MM.1S (cell line): ENCODE measurements at regions not wholly inside any gene's neighbourhood (a gene's known extent, or its start where the extent isn't known, plus 50 kb on each side); places are given as distances from the start of the nearest gene placed in this dataset.

ENCODE experiments used
- DNase-seq: peaks from one replicate; pipeline ENCODE4 v3.0.0-alpha.2; 2015
- H2AFZ ChIP-seq: fragments of 300-600 bp; sonication (generic); 2 replicates; pipeline ENCODE4 v1.6.0; 2016; ENCODE audit warnings: antibody characterized with exemption, low read length
- H3F3A ChIP-seq: fragments of 300-600 bp; sonication (generic); 2 replicates; pipeline ENCODE4 v1.6.1; 2016; ENCODE audit warnings: mild to moderate bottlenecking, antibody characterized with exemption, low read length, moderate library complexity, mixed read lengths; ENCODE audit not compliant: insufficient read depth
- H3K27ac ChIP-seq: fragments of 300-600 bp; sonication (generic); 2 replicates; pipeline ENCODE4 v1.5.1; 2016; ENCODE audit warnings: mild to moderate bottlenecking, low read length
- H3K27me3 ChIP-seq: fragments of 300-600 bp; sonication (generic); replicated peaks from 2 replicates; pipeline ENCODE4 v1.6.0; 2016; ENCODE audit warnings: low read length; ENCODE audit not compliant: insufficient read depth
- H3K36me3 ChIP-seq: fragments of 300-600 bp; sonication (generic); replicated peaks from 2 replicates; pipeline ENCODE4 v1.6.1; 2016; ENCODE audit warnings: mild to moderate bottlenecking, low read length, mixed read lengths; ENCODE audit not compliant: insufficient read depth
- H3K4me1 ChIP-seq: fragments of 300-600 bp; sonication (generic); 2 replicates; pipeline ENCODE4 v1.6.1; 2016; ENCODE audit warnings: low read length, mixed read lengths
- H3K4me2 ChIP-seq: fragments of 300-600 bp; sonication (generic); 2 replicates; pipeline ENCODE4 v1.6.0; 2016; ENCODE audit warnings: low read depth, low read length
- H3K4me3 ChIP-seq: fragments of 300-600 bp; sonication (generic); 2 replicates; pipeline ENCODE4 v1.5.1; 2016; ENCODE audit warnings: low read length, mixed read lengths
- H3K79me2 ChIP-seq: fragments of 300-600 bp; sonication (generic); 2 replicates; pipeline ENCODE4 v1.6.1; 2016; ENCODE audit warnings: mixed run types, low read length, mixed read lengths
- H3K9ac ChIP-seq: fragments of 300-600 bp; sonication (generic); 2 replicates; pipeline ENCODE4 v1.6.1; 2016; ENCODE audit warnings: low read length, mixed read lengths
- H3K9me2 ChIP-seq: fragments of 300-600 bp; sonication (generic); replicated peaks from 2 replicates; pipeline ENCODE4 v1.6.1; 2016; ENCODE audit warnings: mild to moderate bottlenecking, low read length, mixed read lengths; ENCODE audit not compliant: insufficient read depth
- H3K9me3 ChIP-seq: fragments of 300-600 bp; sonication (generic); replicated peaks from 2 replicates; pipeline ENCODE4 v1.6.1; 2016; ENCODE audit warnings: mild to moderate bottlenecking, low read length, mixed read lengths; ENCODE audit not compliant: insufficient read depth
- H4K20me1 ChIP-seq: fragments of 300-600 bp; sonication (generic); 2 replicates; pipeline ENCODE4 v1.6.1; 2016; ENCODE audit warnings: mild to moderate bottlenecking, low read length, moderate library complexity, mixed read lengths; ENCODE audit not compliant: insufficient read depth
- EZH2 ChIP-seq: fragments of 300-600 bp; sonication (generic); optimal IDR thresholded peaks from 2 replicates; pipeline ENCODE3; 2017; ENCODE audit warnings: low read depth, mild to moderate bottlenecking, antibody characterized with exemption, low read length, mixed read lengths
- EZH2phosphoT487 ChIP-seq: fragments of 300-600 bp; sonication (generic); IDR thresholded peaks from 2 replicates; pipeline ENCODE4 v1.6.1; 2018; ENCODE audit warnings: antibody characterized with exemption, low read length
- TF ChIP-seq, protein P1 (sequence below): fragments of 300-600 bp; sonication (generic); IDR thresholded peaks from 2 replicates; pipeline ENCODE4 v1.5.1; 2016; ENCODE audit warnings: antibody characterized with exemption, low read length, mixed read lengths

DNA sequence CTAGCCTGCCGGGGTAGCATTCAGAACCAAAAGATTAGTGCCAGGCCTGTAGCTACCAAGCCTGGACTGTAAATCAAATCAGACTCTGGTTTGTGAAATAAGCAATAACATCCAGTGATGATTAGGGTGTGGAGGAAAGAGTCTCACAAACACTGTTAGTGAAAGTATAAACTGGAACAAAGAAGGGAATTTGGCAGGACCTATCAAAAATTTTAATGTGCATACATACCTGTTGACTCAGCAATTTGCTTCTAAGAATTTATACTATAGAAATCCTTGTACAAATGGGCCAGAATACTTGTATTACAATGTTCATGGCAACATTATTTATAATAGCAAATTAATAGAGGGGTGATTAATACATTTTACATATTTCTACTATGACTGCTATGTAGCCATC is 109.8 kb upstream of the WARS2 start:
- no peak for TF ChIP-seq EZH2
- TF ChIP-seq, protein P1, sequence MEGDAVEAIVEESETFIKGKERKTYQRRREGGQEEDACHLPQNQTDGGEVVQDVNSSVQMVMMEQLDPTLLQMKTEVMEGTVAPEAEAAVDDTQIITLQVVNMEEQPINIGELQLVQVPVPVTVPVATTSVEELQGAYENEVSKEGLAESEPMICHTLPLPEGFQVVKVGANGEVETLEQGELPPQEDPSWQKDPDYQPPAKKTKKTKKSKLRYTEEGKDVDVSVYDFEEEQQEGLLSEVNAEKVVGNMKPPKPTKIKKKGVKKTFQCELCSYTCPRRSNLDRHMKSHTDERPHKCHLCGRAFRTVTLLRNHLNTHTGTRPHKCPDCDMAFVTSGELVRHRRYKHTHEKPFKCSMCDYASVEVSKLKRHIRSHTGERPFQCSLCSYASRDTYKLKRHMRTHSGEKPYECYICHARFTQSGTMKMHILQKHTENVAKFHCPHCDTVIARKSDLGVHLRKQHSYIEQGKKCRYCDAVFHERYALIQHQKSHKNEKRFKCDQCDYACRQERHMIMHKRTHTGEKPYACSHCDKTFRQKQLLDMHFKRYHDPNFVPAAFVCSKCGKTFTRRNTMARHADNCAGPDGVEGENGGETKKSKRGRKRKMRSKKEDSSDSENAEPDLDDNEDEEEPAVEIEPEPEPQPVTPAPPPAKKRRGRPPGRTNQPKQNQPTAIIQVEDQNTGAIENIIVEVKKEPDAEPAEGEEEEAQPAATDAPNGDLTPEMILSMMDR: no peak
- TF ChIP-seq EZH2phosphoT487: no peak
- no peak overlapping the region for H2AFZ ChIP-seq
- no peak overlapping the region for H3K27ac ChIP-seq

DNA sequence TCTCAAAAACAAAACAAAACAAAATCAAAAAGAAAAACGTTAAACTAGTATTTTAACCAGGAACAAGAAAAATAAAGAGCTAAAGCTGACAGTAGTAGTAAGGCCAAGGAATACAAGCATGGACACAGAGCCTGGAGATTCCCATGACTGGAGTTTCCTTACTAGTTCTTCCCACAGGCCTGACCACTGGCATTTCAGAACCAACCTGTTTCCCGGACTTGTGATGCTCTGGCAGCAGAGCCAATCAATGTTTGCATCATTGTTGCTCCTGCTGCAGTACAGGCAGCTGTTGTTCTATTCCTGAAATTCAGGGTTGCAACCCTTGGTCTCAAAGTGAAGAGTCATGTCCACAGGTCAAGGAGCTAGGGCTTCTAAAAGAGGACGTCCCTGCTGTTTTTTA is 111.3 kb upstream of the WARS2 start:
- TF ChIP-seq EZH2phosphoT487 (no peak), EZH2 (no peak)
- TF ChIP-seq, protein P1: no peak
- Histone ChIP-seq H3K9me2 (no peaks in the 10 kb centered on the region), H3K4me1 (no peaks in the 10 kb centered on the region), H2AFZ (no peak overlapping the region), H3K4me3 (no peak overlapping the region), H3K27me3 (no peaks in the 10 kb centered on the region), H3K27ac (no peak overlapping the region), H3K79me2 (no peaks in the 10 kb centered on the region), H3F3A (no peaks in the 10 kb centered on the region), H3K36me3 (no peaks in the 10 kb centered on the region), H3K4me2 (no peak overlapping the region), H3K9ac (no peak overlapping the region), H3K9me3 (no peaks in the 10 kb centered on the region), H4K20me1 (no peaks in the 10 kb centered on the region)
- DNase-seq: no peak

More for the DNA sequence above, 109.8 kb upstream of the WARS2 start:
- H3K4me3 ChIP-seq: no peak overlapping the region
- H3K9me3 ChIP-seq: no peaks in the 10 kb centered on the region
- H3F3A ChIP-seq: no peaks in the 10 kb centered on the region
- no peak overlapping the region for H3K9ac ChIP-seq
- H3K27me3 ChIP-seq: no peaks in the 10 kb centered on the region
- no peak overlapping the region for H3K4me2 ChIP-seq
- no peaks in the 10 kb centered on the region for H3K36me3 ChIP-seq
- DNase-seq: no peak
- no peaks in the 10 kb centered on the region for H3K9me2 ChIP-seq
- H3K4me1 ChIP-seq: no peaks in the 10 kb centered on the region
- H4K20me1 ChIP-seq: no peaks in the 10 kb centered on the region
- H3K79me2 ChIP-seq: no peaks in the 10 kb centered on the region

DNA sequence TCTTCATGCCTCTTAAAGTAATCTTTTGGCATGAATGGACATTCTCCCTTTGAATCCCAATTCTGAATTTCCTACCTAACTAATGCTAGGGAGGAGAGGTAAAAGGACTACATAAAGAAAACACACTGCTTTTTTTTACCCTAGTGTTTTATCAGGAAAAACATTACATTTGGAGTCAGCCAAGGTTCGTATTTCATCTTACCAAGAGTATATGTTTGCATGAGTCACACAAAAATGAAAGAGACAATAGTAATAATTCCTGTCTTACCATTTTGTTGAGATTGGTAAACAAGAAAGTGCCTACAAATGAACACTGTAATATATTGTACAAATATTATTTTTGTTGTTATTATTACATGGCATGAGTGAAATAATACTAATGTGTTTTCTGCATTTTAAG is 112.9 kb upstream of the WARS2 start:
- TF ChIP-seq EZH2: no peak
- TF ChIP-seq, protein P1: no peak
- TF ChIP-seq EZH2phosphoT487: no peak
- H4K20me1 ChIP-seq: no peaks in the 10 kb centered on the region
- H3F3A ChIP-seq: no peaks in the 10 kb centered on the region
- no peak for DNase-seq
- no peaks in the 10 kb centered on the region for H3K27me3 ChIP-seq
- H3K4me3 ChIP-seq: no peak overlapping the region
- no peak overlapping the region for H3K27ac ChIP-seq
- no peaks in the 10 kb centered on the region for H3K9me2 ChIP-seq
- no peak overlapping the region for H3K9ac ChIP-seq
- no peaks in the 10 kb centered on the region for H3K9me3 ChIP-seq
- no peak overlapping the region for H3K4me2 ChIP-seq
- H3K36me3 ChIP-seq: no peaks in the 10 kb centered on the region
- no peaks in the 10 kb centered on the region for H3K79me2 ChIP-seq
- no peak overlapping the region for H2AFZ ChIP-seq
- H3K4me1 ChIP-seq: no peaks in the 10 kb centered on the region
